GM19025 (cell line): ENCODE measurements at regions not wholly inside any gene's neighbourhood (a gene's known extent, or its start where the extent isn't known, plus 50 kb on each side); places are given as distances from the start of the nearest gene placed in this dataset.

Experiments
- ATAC-seq: cut with Tn5 transposase; IDR thresholded peaks from one replicate; pipeline ENCODE4 v1.9.1; 2021; ENCODE audit warnings: mild to moderate bottlenecking, low read depth, moderate library complexity; ENCODE audit not compliant: unreplicated experiment

- no peak for ATAC-seq
Observed at GRCh38 chr13:97715763-97716162, 237.7 kb upstream of the IPO5 start.

GRCh38 chr13:97716746-97717145, 236.7 kb upstream of the IPO5 start:
- no peak for ATAC-seq

- no peak for ATAC-seq
Observed at GRCh38 chr13:97719736-97720135, 233.7 kb upstream of the IPO5 start.

- ATAC-seq, result no peak
Observed at GRCh38 chr13:97720896-97721295, 232.6 kb upstream of the IPO5 start.

GRCh38 chr13:97723655-97724054, 229.8 kb upstream of the IPO5 start:
- ATAC-seq, result no peak

GRCh38 chr13:97724450-97724849, 229.0 kb upstream of the IPO5 start:
- no peak for ATAC-seq

GRCh38 chr13:97726664-97727280, 226.7 kb upstream of the IPO5 start:
- no peak for ATAC-seq

- no peak for ATAC-seq
Observed at GRCh38 chr13:97727991-97728390, 225.5 kb upstream of the IPO5 start.

- ATAC-seq, result no peak
Observed at GRCh38 chr13:97736436-97736835, 217.0 kb upstream of the IPO5 start.

- ATAC-seq, result no peak
Observed at GRCh38 chr13:97742084-97742483, 211.4 kb upstream of the IPO5 start.

- ATAC-seq, result no peak
Observed at GRCh38 chr13:97743938-97744337, 209.5 kb upstream of the IPO5 start.

GRCh38 chr13:97746649-97747048, 206.8 kb upstream of the IPO5 start:
- no peak for ATAC-seq

GRCh38 chr13:97749174-97749573, 204.3 kb upstream of the IPO5 start:
- ATAC-seq, result no peak

- ATAC-seq, result no peak
Observed at GRCh38 chr13:97751477-97751876, 202.0 kb upstream of the IPO5 start.

- no peak for ATAC-seq
Observed at GRCh38 chr13:97752961-97753668, 200.4 kb upstream of the IPO5 start.

GRCh38 chr13:97753942-97754670, 199.4 kb upstream of the IPO5 start:
- ATAC-seq, result no peak

- ATAC-seq, result no peak
Observed at GRCh38 chr13:97757807-97758206, 195.7 kb upstream of the IPO5 start.

GRCh38 chr13:97758317-97758716, 195.2 kb upstream of the IPO5 start:
- ATAC-seq, result no peak

GRCh38 chr13:97761796-97762540, 191.5 kb upstream of the IPO5 start:
- ATAC-seq, result no peak

- no peak for ATAC-seq
Observed at GRCh38 chr13:97766749-97767148, 186.7 kb upstream of the IPO5 start.

- no peak for ATAC-seq
Observed at GRCh38 chr13:97768134-97768533, 185.3 kb upstream of the IPO5 start.
